ENCODE measurements at regions not wholly inside any gene's neighbourhood (a gene's known extent, or its start where the extent isn't known, plus 50 kb on each side); places are given as distances from the start of the nearest gene placed in this dataset.
"Not testable (repeated sequence)": the region's sequence is repeated elsewhere in the genome, so short reads cannot be mapped to it uniquely, and the experiment has no call there.

DNA sequence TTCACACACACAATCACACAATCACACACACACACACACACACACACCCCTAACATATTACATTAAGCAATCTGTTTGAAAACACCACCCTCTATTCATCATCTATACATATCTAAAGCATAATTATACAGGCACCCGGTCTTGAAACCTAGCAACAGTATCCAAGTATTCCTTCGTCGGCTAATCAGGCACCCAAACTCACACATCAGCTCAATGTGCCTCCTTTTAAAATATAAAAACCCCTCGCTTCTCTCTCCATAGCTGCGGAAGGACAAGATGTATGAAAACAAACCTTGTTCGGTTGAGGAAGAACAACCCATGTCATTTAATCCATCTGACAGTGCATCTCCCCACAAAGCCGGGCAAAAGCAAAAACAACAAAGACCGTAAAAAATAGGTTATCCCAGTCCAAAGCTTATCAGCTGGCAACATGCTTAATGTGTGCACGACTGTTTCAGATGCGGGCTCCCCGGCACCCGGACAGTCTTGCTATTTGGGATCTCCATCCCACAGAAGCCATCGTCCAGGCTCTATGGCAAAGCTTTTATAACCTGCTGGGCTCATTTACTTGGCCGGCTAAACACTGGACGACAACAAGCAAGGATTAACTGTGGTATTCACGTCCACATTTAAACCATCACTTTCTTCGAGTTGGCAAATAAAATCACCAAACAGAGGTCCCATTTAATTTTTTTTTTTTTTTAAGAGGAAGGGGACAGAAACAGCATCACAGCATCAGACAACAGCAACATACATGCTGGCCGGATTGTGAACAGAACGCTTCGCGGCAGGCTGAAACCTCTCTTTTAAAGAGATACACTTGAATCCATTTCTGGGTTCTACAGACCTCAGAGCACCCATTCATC is 365.5 kb downstream of the SHANK2 start:
- Mint-ChIP-seq H3K4me1 (no peaks in the 10 kb centered on the region), H3K27me3 (peaks cover 0 to 16% (median 11%) of the 10 kb centered on the region in 5 donors), H3K9me3 (peaks cover 0 to 3% (median 0%) of the 10 kb centered on the region in 9 donors), H3K27ac (no peak overlapping the region), H3K4me3 (no peak overlapping the region), H3K36me3 (no peaks in the 10 kb centered on the region)
- ATAC-seq = no peak
- POLR2A ChIA-PET = no interaction called here
- DNase-seq = no peak

DNA sequence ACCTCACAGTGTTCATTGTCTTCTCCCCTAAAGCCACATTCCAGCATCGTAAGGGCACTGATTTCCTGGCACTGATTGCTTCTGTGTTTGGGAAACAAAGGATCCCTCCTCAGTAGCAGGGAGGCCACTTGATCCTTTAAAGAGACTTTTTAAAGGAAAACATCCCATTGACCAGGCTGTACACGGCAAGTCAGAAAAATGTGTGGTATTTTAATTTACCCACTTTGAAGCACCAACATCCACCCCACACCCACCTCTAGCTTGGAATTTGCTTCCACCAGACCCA is 364.9 kb downstream of the SHANK2 start:
- Mint-ChIP-seq H3K36me3 (no peaks in the 10 kb centered on the region), H3K4me3 (no peak overlapping the region), H3K4me1 (no peaks in the 10 kb centered on the region), H3K9me3 (peaks cover 0 to 3% (median 0%) of the 10 kb centered on the region in 9 donors), H3K27me3 (peaks cover 0 to 16% (median 9%) of the 10 kb centered on the region in 5 donors), H3K27ac (no peak overlapping the region)
- DNase-seq (no peak), ATAC-seq (no peak)
- POLR2A ChIA-PET = no interaction called here

DNA sequence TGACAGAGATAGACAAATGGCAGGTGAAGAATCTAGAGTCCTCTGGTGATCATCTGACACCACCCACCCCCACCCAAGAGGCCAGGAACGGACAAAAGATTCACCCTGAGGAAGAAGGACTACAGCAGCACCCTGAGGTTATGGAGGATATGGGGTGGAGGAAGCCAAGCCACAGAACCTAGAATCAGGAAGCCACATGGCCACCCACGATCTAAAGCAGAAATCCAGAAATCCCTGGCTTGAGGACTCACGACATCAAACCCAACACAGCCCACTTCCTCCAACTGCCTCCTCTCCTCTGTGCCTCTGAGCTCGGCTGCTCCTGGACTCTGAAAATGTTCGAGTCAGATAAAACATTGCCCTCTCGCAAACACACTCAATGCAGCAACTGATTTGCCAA is 364.3 kb downstream of the SHANK2 start:
- peaks cover 0 to 3% (median 0%) of the 10 kb centered on the region in 9 donors for H3K9me3 Mint-ChIP-seq
- H3K27me3 Mint-ChIP-seq = peaks cover 0 to 16% (median 8%) of the 10 kb centered on the region in 5 donors
- H3K27ac Mint-ChIP-seq = no peak overlapping the region
- no peak for ATAC-seq
- no peaks in the 10 kb centered on the region for H3K36me3 Mint-ChIP-seq
- POLR2A ChIA-PET = no interaction called here
- DNase-seq = no peak
- no peak overlapping the region for H3K4me3 Mint-ChIP-seq
- no peaks in the 10 kb centered on the region for H3K4me1 Mint-ChIP-seq

DNA sequence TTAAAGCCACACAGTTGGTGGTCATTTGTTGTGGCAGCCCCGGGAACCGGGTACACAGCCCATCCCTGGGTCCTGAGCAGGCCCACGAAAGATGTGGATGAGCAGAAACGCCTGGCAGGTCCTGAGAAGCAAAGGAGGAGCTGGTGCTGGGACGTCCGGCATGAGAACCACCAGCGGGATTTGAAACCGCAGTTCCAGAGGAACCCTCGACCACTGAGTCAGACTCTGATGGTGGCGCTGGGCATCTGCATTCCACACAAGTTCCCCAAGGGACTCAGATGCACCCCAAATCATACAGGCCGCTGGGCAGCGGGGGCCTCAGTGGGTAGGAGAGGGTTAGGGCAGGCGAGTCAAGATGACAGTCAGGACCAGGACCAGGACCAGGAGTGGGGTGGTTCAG is 363.0 kb downstream of the SHANK2 start:
- Mint-ChIP-seq H3K4me1 (no peaks in the 10 kb centered on the region), H3K36me3 (no peaks in the 10 kb centered on the region), H3K27me3 (peaks cover 0 to 16% (median 5%) of the 10 kb centered on the region in 5 donors), H3K9me3 (peaks cover 0 to 1% (median 0%) of the 10 kb centered on the region in 9 donors), H3K4me3 (peak overlapping the region in 1 of 10 donors; percentile 45), H3K27ac (no peak overlapping the region)
- POLR2A ChIA-PET = interaction anchor here (0.6 kb wide), 1 partner anchor 11 kb away, joined by 3 read pairs; no protein-coding TSS in a partner anchor
- no peak for DNase-seq
- ATAC-seq = no peak

DNA sequence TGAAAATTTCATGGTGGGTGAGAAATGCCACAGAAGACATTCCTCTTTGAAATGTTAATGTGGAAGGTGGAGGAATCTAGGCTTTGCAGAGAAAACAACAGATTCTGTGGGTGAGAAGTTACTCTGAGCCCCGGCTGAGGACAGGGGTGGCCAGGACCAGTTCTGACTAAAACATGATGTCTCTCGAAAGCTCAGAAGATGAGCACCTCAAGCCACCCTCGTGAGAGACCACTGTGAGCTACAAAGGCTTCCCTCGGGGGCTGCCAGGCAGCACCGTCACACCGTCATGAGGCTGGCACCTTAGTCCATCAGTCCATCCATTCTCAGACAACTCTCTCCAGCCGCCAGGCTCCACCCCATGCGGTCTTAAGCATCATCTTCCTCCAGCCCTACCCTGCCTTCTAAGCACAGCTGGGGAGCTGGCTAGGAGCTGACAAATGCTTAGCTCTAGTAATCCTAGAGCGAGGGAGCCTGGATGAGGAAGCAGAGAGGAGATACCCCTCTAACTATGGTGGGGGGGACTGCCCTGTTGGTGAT is 360.5 kb downstream of the SHANK2 start:
- ATAC-seq = no peak
- Mint-ChIP-seq H3K27me3 (peaks cover 0 to 6% (median 0%) of the 10 kb centered on the region in 5 donors), H3K4me1 (no peaks in the 10 kb centered on the region)

DNA sequence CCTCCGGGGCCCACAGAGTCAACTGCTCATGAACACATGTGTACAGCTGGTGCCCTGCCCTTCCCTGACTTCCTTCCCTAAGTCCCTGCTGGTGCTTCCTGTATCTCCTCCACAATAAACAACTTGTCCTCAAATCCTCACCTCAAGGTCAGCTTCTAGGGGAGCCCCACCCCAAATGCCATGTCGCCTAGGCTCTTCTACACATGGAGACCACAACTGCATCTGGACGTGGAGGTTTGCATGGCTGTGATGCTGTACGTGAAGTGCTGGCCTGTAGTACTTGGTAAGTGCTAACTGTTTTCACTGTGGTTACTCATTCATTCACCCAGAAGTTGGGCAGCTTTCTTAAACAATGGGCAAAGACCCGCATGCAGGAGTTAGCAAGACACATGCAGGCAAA is 359.5 kb downstream of the SHANK2 start:
- Mint-ChIP-seq H3K4me1 (no peaks in the 10 kb centered on the region), H3K27ac (no peak overlapping the region), H3K36me3 (no peaks in the 10 kb centered on the region), H3K4me3 (no peak overlapping the region), H3K9me3 (peaks cover 0 to 21% (median 10%) of the 10 kb centered on the region in 9 donors), H3K27me3 (peaks cover 0 to 6% (median 0%) of the 10 kb centered on the region in 5 donors)
- ATAC-seq (no peak), DNase-seq (no peak)
- POLR2A ChIA-PET = no interaction called here

More for the DNA sequence above, 360.5 kb downstream of the SHANK2 start:
- POLR2A ChIA-PET = no interaction called here
- Mint-ChIP-seq H3K36me3 (no peaks in the 10 kb centered on the region), H3K27ac (no peak overlapping the region), H3K9me3 (peaks cover 0 to 11% (median 4%) of the 10 kb centered on the region in 9 donors), H3K4me3 (no peak overlapping the region)
- no peak for DNase-seq

DNA sequence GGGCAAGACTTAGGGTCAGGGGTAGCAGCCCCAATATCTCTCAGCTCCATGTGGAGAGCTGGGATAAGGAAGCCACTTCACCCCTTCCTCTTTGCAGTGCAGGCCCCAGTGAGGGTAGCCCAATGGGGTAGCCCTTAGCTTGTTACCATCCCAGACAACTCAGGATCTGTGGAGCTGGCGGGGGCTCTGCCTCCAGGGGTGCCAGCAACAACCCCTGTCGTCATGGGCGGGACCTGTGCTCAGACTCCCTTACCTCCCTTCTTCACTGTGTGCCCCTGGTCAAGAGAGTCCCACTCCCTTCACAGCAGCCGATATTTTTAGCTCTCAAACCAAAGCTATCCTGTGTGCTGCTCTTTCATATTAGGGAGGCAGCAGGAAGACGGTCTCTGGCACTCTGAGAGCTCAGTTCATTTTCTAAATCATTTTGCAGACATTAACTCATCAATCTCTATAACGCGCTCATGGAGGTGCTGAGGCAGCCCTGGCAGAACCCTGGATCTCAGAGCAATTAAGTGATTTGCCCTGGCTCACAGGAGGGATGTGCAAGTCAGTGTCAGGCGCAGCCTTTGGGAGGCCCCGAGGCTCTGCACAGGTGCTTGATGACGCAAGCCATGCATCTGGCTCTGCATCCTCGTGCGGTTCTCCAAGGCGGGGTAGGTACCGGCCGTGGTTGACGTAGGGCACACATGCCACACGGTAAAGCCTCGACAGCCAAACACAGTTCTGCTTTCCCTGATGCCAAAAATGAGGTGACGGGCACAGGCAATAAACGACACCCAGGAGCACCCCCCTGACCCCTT is 357.6 kb downstream of the SHANK2 start:
- Mint-ChIP-seq H3K27me3 (peaks cover 0 to 9% (median 0%) of the 10 kb centered on the region in 5 donors), H3K36me3 (no peaks in the 10 kb centered on the region), H3K27ac (no peak overlapping the region), H3K9me3 (peaks cover 0 to 35% (median 10%) of the 10 kb centered on the region in 9 donors), H3K4me1 (no peaks in the 10 kb centered on the region), H3K4me3 (no peak overlapping the region)
- POLR2A ChIA-PET = no interaction called here
- ATAC-seq (no peak), DNase-seq (no peak)

DNA sequence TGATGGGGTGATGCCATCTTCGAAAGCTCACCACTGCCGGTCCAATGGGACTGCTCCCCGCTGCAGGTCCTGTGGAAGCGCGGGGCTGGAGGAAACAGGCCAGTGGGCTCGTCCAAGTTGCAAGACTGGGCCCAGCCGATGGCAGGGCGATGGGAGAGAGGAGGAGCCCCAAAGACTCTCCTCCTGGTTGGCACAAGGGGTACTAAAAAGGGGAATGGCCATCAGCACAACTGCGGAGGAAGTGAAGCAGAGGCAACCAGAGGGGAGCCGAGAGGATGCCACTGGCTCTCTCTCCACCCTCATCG is 357.1 kb downstream of the SHANK2 start:
- POLR2A ChIA-PET = no interaction called here
- H3K4me3 Mint-ChIP-seq = no peak overlapping the region
- H3K4me1 Mint-ChIP-seq = no peaks in the 10 kb centered on the region
- H3K36me3 Mint-ChIP-seq = no peaks in the 10 kb centered on the region
- H3K9me3 Mint-ChIP-seq = peaks cover 0 to 35% (median 10%) of the 10 kb centered on the region in 9 donors
- peaks cover 0 to 9% (median 0%) of the 10 kb centered on the region in 5 donors for H3K27me3 Mint-ChIP-seq
- ATAC-seq (no peak), DNase-seq (no peak)
- no peak overlapping the region for H3K27ac Mint-ChIP-seq

DNA sequence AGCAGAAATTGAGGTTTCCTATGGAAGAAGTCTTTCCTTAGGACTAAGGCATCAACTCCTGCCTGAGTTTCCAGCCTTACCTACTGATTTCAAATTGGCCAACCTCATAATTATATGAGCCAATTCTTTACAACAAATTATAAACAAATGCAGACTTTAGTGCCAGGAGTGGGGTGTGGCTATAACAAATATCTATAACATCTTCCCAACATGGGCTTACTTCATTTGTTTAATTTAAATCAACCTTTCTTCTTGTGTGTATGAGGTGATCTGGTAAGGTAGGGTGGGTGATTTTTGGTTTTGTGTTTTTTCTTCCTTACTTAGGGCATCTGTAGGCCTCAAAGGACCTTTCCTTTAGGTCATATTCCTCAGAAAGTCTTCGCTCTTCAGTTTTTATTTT is 354.9 kb downstream of the SHANK2 start:
- POLR2A ChIA-PET = no interaction called here
- peaks cover 0 to 8% (median 2%) of the 10 kb centered on the region in 4 donors for H3K4me1 Mint-ChIP-seq
- ATAC-seq (no peak), DNase-seq (no peak)
- peaks cover 0 to 17% (median 3%) of the 10 kb centered on the region in 5 donors for H3K27me3 Mint-ChIP-seq
- no peak overlapping the region for H3K4me3 Mint-ChIP-seq
- no peaks in the 10 kb centered on the region for H3K36me3 Mint-ChIP-seq
- no peak overlapping the region for H3K27ac Mint-ChIP-seq
- peaks cover 0 to 35% (median 11%) of the 10 kb centered on the region in 9 donors for H3K9me3 Mint-ChIP-seq

DNA sequence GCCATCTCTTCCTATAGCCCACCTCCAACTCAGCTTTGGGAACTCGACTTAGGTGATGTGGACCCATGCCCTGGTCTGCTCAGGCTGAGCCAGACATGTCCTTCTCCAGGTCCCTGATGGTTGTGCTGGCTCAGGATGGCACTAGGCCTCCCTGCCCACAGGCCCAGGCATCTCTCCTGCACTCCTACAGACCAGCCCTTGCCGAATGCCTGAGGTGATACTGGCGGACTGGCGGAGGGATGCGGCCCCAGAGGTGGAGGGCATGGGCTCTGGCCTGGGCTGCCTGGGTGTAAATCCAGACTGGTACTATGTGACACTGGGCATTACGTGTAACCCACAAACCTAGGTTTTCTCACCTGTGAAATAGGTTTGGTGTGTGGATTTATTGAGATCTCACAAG is 352.8 kb downstream of the SHANK2 start:
- ATAC-seq = no peak
- Mint-ChIP-seq H3K36me3 (no peaks in the 10 kb centered on the region), H3K4me3 (no peak overlapping the region), H3K9me3 (peaks cover 0 to 35% (median 11%) of the 10 kb centered on the region in 9 donors), H3K27ac (no peak overlapping the region), H3K4me1 (peaks cover 0 to 8% (median 2%) of the 10 kb centered on the region in 4 donors), H3K27me3 (peaks cover 0 to 17% (median 3%) of the 10 kb centered on the region in 5 donors)
- DNase-seq = no peak
- POLR2A ChIA-PET = no interaction called here

DNA sequence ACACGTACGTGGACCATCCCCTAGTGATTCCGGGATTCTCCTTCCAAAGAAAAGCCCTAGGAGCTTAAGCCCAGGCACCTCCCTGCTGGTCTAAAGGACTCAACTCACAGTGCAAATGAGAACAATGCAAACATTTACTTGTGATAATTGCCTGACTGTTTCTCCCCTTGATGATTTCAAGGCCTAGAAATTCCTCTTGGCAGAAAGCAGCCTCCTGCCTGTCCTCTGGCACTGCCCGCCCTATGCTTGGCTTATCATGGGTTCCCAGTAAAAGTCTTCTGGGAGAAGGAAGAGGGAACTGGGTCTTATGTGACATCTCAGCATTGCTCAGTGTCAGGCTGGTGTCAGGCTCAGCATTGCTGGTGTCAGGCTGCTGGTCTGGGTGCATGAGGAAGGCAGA is 351.8 kb downstream of the SHANK2 start:
- DNase-seq (no peak), ATAC-seq (no peak)
- POLR2A ChIA-PET = interaction anchor here (0.7 kb wide), 1 partner anchor 11 kb away, joined by 3 read pairs; no protein-coding TSS in a partner anchor
- H3K4me3 Mint-ChIP-seq = no peak overlapping the region
- H3K27ac Mint-ChIP-seq = no peak overlapping the region
- peaks cover 0 to 35% (median 13%) of the 10 kb centered on the region in 9 donors for H3K9me3 Mint-ChIP-seq
- H3K4me1 Mint-ChIP-seq = peaks cover 0 to 8% (median 4%) of the 10 kb centered on the region in 4 donors
- H3K27me3 Mint-ChIP-seq = peaks cover 0 to 17% (median 4%) of the 10 kb centered on the region in 5 donors
- H3K36me3 Mint-ChIP-seq = no peaks in the 10 kb centered on the region

DNA sequence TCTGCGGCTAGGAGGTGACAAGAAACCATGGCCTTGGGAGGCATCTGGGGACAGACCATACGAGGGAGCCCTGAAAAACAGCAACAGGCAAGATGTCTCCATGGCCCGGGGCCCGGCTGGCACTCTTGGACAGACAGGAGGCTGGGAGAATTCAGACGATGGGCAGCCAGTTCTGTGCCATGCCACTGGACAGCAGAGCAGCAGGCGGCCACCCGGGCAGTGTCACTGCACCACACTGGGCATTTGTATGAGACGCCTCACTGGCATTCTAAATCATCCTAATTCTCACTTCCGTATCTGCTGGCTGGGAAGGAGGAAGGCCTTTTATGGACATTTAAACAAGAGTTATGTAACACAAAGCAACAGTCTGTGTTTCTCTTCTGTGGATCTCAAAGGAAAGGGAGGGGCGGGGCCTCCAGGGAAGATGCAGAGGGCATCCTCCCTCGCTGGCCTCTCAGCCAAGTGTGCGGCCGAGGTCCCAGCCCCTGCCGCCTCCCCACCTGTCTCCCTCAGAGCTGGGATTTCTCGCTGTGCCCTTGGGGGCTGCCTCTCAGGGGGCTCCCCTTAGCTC is 350.3 kb downstream of the SHANK2 start:
- ATAC-seq (no peak), DNase-seq (no peak)
- peaks cover 0 to 23% (median 8%) of the 10 kb centered on the region in 9 donors for H3K9me3 Mint-ChIP-seq
- H3K4me3 Mint-ChIP-seq = peak overlapping the region in 1 of 10 donors; percentile 41
- H3K27me3 Mint-ChIP-seq = peaks cover 0 to 17% (median 4%) of the 10 kb centered on the region in 5 donors
- POLR2A ChIA-PET = no interaction called here
- H3K36me3 Mint-ChIP-seq = no peaks in the 10 kb centered on the region
- peaks cover 0 to 8% (median 4%) of the 10 kb centered on the region in 4 donors for H3K4me1 Mint-ChIP-seq
- no peak overlapping the region for H3K27ac Mint-ChIP-seq

DNA sequence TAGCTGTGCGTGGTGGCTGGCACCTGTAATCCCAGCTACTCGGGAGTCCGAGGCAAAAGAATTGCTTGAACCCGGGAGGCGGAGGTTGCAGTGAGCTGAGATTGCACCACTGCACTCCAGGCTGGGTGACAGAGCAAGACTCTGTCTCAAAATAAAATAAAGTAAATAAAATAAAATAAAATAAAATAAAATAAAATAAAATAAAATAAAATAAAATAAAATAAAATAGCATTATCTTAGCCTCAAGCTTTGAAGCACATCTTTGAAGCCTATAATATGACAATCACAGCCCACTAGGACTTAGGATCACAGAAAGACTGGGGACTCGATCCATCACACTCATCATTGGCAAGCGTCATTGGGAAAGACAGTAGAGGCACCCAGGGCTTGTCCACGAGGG is 349.1 kb downstream of the SHANK2 start:
- DNase-seq, POLR2A ChIA-PET, H3K27ac Mint-ChIP-seq, ATAC-seq, H3K4me1 Mint-ChIP-seq, H3K36me3 Mint-ChIP-seq: not testable (repeated sequence)
- peaks cover 0 to 15% (median 4%) of the 10 kb centered on the region in 5 donors for H3K27me3 Mint-ChIP-seq
- peak overlapping the region in 1 of 10 donors; percentile 37 for H3K4me3 Mint-ChIP-seq
- H3K9me3 Mint-ChIP-seq = peaks cover 0 to 11% (median 3%) of the 10 kb centered on the region in 9 donors

All from naive thymus-derived CD8-positive, alpha-beta T cell (primary cell).